ENCODE measurements at regions not wholly inside any gene's neighbourhood (a gene's known extent, or its start where the extent isn't known, plus 50 kb on each side); places are given as distances from the start of the nearest gene placed in this dataset.

DNA sequence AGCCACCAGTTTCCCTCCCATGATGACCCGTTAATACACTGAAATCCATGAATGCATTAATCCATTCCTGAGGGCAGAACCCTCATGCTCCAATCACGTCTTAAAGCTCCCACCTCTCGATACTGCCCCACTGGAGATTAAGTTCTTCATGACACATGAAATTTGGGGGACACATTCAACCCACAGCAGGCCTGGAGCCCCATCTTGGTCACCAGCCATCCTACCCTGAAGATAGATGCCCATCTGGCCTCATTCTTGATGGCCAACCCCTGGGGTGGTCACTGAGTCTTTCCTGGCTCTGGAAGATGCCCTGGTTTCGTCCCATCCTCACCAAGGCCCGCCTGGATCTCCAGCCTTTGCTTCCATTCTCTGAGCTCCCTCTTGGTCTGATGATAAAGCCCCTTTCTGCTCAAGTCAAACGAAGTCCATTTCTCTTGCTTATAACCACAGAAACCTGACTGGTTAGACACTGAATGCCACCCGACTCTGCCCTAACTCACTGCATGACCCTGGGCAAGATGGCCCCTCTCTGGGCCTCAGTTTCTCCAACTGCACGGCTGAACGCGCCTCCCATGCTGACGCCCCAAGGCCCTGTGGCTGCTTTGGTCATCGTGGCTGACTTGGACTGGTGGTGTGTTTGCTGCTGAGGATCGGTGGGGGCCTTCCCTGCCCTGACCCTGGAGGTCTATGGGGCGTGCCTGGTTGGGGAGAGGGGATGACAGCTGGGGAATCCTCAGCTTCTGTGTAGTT is 138.4 kb upstream of the IER5L start:
- WGBS, 3 donors: 84 to 90% (median 90%) methylated on average over 14 of the region's 14 CpGs
- H3K9me3 ChIP-seq: no peaks in the 10 kb centered on the region
- no peaks in the 10 kb centered on the region for H3K27me3 ChIP-seq (ENCODE audit: insufficient read depth in 3 of 3, low read length in 2 of 3)
- intact Hi-C loops (cut with DNase I): no loop called here
- no peak overlapping the region for H3K4me3 ChIP-seq
- H3K4me1 ChIP-seq: peaks cover 30% of the 10 kb centered on the region
- peak overlapping the region; percentile 63 for H3K27ac ChIP-seq
- no peaks in the 10 kb centered on the region for H3K36me3 ChIP-seq (ENCODE audit: insufficient read depth in 1 of 2, low read depth in 1 of 2)
- TF ChIP-seq, protein P1, sequence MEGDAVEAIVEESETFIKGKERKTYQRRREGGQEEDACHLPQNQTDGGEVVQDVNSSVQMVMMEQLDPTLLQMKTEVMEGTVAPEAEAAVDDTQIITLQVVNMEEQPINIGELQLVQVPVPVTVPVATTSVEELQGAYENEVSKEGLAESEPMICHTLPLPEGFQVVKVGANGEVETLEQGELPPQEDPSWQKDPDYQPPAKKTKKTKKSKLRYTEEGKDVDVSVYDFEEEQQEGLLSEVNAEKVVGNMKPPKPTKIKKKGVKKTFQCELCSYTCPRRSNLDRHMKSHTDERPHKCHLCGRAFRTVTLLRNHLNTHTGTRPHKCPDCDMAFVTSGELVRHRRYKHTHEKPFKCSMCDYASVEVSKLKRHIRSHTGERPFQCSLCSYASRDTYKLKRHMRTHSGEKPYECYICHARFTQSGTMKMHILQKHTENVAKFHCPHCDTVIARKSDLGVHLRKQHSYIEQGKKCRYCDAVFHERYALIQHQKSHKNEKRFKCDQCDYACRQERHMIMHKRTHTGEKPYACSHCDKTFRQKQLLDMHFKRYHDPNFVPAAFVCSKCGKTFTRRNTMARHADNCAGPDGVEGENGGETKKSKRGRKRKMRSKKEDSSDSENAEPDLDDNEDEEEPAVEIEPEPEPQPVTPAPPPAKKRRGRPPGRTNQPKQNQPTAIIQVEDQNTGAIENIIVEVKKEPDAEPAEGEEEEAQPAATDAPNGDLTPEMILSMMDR (IDR thresholded peaks at IDR 0.05): no peak
- no peak for ATAC-seq
- DNase-seq: peak in 1 of 2 donors; percentile 32

DNA sequence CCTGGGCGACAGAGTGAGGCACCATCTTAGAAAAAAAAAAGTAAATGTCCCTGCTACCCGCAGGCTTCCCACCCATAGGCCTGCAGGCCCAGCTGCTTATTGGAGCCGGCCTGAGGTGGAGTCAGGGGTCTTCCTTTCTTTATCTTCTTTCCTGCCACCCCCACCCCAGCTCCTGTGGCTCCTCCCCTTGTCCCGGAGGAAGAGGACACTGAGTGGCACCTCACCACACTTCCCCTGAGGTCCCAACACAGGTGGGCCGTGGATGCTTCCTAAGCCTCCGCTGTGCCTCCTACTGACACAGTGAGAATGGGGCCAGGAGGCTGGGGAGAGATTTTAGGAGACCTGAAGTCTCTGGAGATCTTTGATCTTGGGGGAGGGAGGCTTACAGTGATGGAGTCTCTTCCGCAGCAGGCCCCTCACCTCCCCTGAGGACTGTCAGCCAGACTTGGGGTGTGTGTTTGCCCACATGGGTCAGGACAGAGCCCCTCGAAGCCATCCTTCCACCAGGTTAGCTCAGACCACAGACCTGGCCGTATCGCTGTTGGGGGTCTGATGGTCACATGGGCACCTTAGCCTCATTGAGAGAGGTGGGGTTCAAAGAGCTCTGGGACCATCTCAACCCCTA is 135.4 kb upstream of the IER5L start:
- TF ChIP-seq, protein P1 (IDR thresholded peaks at IDR 0.05): no peak
- Histone ChIP-seq H3K36me3 (ENCODE audit: insufficient read depth in 1 of 2, low read depth in 1 of 2) (no peaks in the 10 kb centered on the region), H3K4me3 (no peak overlapping the region), H3K27ac (no peak overlapping the region), H3K27me3 (ENCODE audit: insufficient read depth in 3 of 3, low read length in 2 of 3) (no peaks in the 10 kb centered on the region), H3K9me3 (no peaks in the 10 kb centered on the region), H3K4me1 (peaks cover 9% of the 10 kb centered on the region)
- 77 to 96% (median 93%) methylated on average over 10 of the region's 10 CpGs for WGBS, 3 donors
- ATAC-seq (no peak), DNase-seq (peak in 1 of 2 donors; percentile 17)
- intact Hi-C loops (cut with DNase I): no loop called here

DNA sequence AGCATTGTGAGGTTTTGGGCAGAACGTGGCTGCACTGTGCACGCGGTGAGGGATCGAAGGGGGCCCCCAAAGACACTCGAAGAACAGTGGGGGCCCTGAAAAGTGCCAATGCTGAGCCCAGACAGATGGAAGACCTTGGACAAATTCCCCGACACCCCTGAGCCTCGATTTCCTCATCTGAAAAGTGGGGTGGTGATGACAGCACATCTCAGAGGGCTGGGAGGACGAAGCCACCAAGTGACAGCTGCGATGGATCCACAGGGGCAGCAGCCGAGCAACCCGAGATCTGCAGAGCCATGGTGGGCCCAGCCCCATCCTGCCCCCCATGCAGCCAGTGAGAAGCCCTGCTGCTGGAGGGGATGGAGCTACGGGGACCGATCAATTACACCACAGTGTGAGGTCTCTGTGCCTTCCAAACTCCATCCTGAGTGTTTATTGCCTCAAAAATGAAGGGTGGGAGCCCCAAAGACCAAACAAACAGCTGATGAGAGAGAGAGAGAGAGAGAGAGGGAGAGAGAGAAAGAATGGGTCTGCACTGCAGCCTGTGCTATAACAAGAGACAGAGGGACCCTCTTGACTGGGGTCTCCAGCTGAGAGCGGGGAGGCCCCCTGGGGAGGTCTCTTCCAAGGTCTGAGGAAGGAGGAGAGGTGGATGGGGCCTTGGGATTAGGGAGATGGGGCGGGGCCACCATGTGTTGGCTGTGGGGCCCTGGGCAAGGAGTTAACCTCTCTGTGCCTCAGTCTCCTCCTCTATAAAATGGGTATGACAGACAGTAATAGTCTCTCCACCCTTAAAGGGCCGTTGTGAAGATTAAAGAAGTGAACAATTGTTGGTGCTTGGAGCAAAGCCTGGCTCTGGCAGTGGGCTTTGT is 134.4 kb upstream of the IER5L start:
- WGBS, 3 donors: 75 to 78% (median 76%) methylated on average over 16 of the region's 16 CpGs
- intact Hi-C loops (cut with DNase I): no loop called here
- Histone ChIP-seq H3K27ac (no peak overlapping the region), H3K4me3 (no peak overlapping the region), H3K4me1 (peaks cover 7% of the 10 kb centered on the region), H3K9me3 (no peaks in the 10 kb centered on the region), H3K36me3 (ENCODE audit: insufficient read depth in 1 of 2, low read depth in 1 of 2) (no peaks in the 10 kb centered on the region), H3K27me3 (ENCODE audit: insufficient read depth in 3 of 3, low read length in 2 of 3) (no peaks in the 10 kb centered on the region)
- ATAC-seq (no peak), DNase-seq (peak in 1 of 2 donors; percentile 41)
- TF ChIP-seq, protein P1 (IDR thresholded peaks at IDR 0.05): no peak

DNA sequence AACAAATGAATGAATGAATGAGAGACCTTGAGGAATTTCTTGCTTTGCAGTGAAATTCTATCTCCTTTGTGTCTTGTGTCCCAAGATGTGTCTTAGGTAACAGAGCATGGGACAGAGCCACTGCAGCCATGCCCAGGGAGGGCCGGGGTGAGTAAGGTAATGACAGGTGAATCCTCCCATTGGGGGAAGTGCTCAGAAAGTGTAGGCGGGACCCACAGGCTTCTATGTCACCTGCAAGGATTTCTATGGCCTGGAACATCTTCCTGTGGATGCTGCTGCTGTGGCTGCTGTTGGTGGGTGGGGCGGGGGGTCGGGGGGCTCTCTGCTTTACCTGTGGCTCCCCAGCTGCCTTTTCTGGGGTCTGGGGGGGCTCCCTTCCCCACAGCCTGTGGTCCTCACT is 133.6 kb upstream of the IER5L start:
- peak in 1 of 2 donors; percentile 22 for DNase-seq

More for the DNA sequence above, 133.6 kb upstream of the IER5L start:
- H3K27me3 ChIP-seq (ENCODE audit: insufficient read depth in 3 of 3, low read length in 2 of 3): no peaks in the 10 kb centered on the region
- intact Hi-C loops (cut with DNase I): no loop called here
- H3K27ac ChIP-seq: no peak overlapping the region
- no peak for ATAC-seq
- H3K4me3 ChIP-seq: no peak overlapping the region
- TF ChIP-seq, protein P1 (IDR thresholded peaks at IDR 0.05): no peak
- H3K9me3 ChIP-seq: no peaks in the 10 kb centered on the region
- H3K36me3 ChIP-seq (ENCODE audit: insufficient read depth in 1 of 2, low read depth in 1 of 2): no peaks in the 10 kb centered on the region
- 69 to 84% (median 79%) methylated on average over 4 of the region's 4 CpGs for WGBS, 3 donors
- H3K4me1 ChIP-seq: peaks cover 6% of the 10 kb centered on the region

Measured in psoas muscle (tissue), 7 donors.